COLO829 (cell line): ENCODE measurements at regions not wholly inside any gene's neighbourhood (a gene's known extent, or its start where the extent isn't known, plus 50 kb on each side); places are given as distances from the start of the nearest gene placed in this dataset.
"Not testable (repeated sequence)": the region's sequence is repeated elsewhere in the genome, so short reads cannot be mapped to it uniquely, and the experiment has no call there.

Experiments
- DNase-seq: peaks from one replicate; pipeline ENCODE4 v3.0.0; 2012; ENCODE audit warnings: low spot score

DNA sequence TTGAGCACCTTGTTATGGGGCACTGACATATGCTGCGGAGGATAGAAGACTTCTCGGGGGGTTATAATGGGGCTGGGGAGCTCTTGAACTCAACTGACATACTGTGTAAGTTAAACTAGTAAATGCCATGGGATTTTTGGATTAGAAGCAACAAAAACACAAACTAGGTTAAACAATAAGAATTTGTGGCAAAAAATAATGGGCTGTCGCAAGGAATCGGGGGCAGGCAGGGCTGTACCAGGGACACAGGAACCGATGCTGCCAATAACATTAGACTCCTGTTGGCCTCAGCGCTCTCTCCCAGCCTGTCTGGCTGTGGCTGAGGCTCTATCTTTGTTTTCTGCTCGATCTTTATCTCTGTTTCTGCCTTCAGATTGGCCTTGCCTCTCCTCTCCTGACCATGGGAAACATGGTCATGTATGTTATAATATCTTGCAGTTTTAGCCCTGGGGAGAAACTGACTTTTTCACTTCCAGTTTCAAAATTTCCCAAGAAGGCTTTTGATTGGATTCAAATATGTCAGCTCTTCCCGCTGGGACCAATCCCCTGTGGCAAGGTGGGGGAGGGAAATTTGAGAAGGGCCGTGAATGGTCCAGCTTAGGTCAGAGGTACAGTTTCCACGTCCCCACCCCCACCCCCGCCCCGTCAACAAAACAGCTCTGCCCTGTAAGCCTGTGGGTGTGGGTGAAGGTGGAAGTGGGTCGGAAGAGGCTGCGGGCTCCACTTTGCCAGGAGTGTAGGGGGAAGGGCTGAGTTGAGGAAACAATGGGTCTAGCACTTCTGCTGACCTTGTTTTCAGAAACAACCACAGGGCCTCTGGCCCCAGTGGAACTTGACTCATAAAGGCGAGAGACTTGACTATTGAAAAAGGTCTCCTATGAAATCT is 161.1 kb upstream of the TBL1XR1 start:
- peak; percentile 93 for DNase-seq

DNA sequence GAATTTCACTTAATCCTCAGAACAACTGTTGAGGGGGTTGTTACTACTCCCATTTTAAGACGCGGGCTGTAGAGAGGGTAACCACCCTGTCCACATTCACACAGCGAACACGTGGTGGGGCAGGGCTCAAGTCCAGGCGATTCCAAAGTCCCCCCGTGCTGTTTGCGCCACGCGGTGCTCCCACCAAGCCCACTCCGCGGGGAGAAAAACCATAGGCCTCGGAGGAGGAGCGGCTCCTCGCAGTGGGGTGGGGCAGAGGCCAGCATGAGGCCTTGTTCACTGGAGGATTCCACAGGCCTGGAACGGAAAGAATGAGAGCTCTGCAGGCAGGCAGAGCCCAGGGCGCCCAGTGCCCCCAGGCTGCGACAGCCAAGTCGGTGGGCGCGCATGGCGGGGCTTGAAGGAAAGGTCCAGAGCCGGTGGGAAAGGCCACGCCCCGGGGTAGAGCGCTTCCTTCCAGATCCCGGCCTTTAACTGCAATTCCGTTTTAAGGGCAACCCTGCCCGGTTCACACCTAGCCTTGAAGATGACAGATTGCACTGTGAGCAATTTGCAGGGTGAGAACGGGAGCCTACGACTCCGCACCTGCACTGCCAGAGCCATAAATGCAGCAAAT is 161.8 kb upstream of the TBL1XR1 start:
- no peak for DNase-seq

DNA sequence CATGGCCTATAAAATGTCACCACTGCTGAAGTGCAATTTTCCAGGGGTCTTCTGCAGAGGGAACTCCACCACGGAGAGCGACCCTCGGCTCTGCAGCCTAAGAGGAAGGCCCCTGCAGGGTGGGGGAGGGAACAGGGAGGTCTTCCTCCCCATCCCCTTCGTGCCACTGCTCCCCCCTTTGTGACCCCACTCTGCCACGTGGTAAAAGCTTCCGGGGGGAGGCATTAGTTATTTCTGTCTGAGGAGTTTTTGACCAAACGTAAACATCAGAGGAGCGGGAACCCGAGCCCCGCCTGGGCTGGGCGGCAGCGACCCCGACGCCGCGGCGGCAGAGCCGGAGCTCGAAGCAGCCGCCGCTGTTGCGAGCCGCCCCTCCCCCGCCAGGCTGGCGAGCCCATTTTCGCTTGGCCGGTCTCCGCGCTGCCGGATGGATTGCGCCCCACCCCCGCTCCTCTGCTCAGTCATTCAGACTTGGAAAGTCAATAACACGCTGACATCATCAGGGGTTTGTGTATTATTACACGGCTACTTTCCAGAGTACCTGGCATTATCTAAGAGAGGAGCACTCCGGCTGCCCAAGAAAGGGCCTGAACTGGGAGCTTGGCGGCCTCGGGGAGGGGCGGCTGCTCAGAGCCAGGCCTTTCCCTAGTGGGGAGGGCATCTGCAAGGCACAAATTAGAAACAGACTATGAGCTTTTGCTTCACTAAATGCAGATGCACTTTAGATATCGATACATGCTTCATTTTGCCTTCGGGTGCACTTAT is 162.5 kb upstream of the TBL1XR1 start:
- peak; percentile 98 for DNase-seq

DNA sequence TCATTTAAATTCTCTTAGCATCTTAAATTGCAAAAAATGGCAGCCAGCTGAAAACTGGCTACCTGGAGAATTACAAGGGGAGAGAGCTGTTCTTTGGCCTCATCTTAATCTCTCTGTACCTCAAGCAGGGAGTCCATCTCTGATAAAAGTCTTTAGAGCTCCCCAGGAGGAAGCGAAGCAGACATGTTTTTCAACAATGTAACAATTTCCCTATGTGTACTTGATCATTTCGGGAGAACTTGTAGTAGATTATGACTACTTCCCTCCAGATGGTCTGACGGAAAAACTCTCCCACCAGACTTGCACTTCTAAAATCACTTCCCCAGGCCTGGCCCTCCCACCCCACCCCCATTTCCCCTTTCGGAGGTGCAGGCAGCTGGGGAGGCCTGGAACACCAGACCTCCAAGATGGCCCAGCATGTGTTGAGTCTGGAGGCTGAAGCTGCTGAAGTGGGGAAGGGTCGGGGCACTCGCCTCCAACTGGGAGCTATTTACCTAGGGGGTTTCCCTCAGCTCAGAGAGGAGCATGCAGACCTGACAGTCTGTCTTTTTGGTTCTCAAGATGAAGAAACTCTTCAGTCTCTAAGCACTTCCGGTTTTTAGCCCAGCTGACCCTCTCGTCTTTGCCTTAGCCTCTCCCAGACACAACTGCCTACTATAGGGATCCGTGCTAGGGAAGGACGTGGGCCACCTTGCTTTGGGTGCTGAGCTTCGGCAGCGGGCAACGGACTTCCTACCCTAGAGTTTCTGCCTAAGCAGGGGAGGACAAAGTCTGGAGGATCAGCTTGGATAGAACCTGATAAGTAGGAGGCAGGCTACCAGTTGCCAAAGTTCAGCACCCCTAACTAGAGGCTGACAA is 164.0 kb upstream of the TBL1XR1 start:
- DNase-seq: no peak

- DNase-seq: no peak
Measured at GRCh38 chr3:177362626-177363025, 165.3 kb upstream of the TBL1XR1 start.

DNA sequence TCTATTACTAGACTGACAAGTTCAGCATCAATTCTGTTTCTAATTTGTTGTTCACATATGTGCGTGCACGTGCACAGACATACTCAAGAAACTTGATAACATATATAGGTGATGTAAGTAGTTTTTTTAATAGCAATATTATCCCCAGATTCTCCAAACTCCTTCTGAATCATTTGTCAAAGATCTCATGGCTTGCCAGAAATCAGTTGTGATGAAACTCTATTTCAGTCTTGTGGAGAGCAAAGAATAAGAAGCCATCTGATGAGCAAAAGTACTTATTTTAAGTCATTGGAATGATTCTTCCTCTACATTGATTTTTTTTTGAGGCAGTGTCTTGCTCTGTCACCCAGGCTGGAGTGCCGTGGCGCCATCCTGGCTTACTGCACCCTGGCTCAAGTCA is 167.0 kb upstream of the TBL1XR1 start:
- no peak for DNase-seq

GRCh38 chr3:177365294-177365693 is 168.0 kb upstream of the TBL1XR1 start:
- DNase-seq: not testable (repeated sequence)

GRCh38 chr3:177367788-177368187 is 170.5 kb upstream of the TBL1XR1 start:
- no peak for DNase-seq

DNA sequence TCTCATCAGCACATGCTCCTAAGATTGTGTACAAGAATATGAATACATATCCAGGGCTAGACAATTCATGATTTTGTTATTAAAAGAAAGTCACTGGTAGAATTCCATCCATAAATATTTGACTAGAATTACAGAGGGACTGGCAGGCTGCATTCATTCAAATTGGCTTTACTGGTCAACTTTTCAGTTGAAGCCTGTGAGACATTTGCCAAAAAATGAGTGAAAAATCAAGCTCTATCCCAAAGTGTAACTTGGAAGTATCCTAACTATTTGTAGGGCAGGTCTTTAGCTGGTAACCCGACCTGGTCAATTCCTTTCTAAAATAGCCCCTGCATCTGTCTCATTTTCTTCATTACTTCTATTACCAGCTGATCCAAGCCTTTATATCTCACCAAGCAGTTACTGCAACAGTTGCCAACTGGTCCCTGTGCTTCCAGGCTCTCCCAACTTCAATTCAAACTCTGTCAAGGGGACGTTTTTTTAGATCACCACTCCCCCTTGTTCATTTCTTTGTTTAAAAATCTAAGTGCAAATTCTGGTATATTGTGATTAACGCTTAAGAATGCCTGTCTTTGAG is 173.1 kb upstream of the TBL1XR1 start:
- DNase-seq: no peak

DNA sequence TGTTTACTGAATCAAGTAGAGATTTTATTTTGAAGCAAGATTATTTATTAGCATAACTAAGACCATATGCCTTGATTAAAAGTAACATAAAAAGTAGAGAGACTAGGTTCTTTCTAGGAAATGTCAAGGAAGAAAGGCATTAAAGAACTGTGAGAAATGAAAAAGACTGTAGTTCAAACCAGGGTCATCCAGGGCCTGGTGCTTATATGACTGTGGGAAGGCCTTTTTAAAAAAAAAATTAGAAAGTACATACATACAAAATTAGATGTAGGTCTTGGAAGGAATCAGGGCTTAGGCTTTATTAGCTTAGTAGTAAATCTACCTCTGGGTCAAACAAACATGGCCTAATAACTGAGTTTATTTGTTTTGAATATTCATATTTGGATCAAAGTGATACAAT is 173.9 kb upstream of the TBL1XR1 start:
- no peak for DNase-seq

- DNase-seq: no peak
Measured at GRCh38 chr3:177371888-177372287, 174.6 kb upstream of the TBL1XR1 start.

GRCh38 chr3:177374323-177374722 is 177.0 kb upstream of the TBL1XR1 start:
- DNase-seq: no peak

- no peak for DNase-seq
Measured at GRCh38 chr3:177375316-177375715, 178.0 kb upstream of the TBL1XR1 start.

- DNase-seq: no peak
Measured at GRCh38 chr3:177377166-177377565, 179.9 kb upstream of the TBL1XR1 start.

DNA sequence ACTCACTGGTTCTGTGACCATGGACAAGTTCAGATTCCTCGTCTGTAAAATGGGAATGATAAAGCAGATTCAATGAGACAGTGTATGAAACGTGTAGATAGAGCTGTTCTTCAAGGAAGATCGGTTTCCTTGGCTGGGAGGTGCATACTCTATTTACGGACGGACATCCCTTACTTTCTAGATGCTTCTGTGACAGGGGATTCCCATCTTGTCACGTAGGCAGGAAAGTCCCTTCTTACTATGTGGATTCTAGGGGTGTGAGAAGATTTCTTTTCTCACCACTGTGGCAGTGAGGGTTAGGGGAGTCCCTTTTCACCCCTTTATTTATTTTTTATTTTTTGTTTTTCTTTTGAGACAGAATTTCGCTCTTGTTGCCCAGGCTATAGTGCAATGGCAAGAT is 180.9 kb upstream of the TBL1XR1 start:
- no peak for DNase-seq

DNA sequence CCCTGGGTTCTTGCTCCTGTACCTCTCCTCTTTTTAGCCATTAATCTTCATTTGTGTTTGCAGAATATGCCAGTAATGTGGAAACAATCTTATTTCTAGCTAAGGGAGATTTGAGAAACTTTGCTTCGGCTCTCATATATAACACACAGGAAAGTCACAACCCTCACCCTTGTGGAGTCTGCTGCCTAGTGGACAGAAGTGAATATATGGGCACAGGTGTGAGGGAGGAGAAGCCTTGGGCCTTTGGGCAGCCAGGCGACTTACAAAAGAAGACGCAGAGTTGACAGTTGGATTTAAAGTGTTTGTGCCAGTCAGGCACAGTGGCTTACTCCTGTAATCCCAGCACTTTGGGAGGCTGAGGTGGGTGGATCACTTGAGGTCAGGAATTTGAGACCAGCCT is 181.8 kb upstream of the TBL1XR1 start:
- no peak for DNase-seq

- no peak for DNase-seq
Measured at GRCh38 chr3:177381070-177381469, 183.8 kb upstream of the TBL1XR1 start.

DNA sequence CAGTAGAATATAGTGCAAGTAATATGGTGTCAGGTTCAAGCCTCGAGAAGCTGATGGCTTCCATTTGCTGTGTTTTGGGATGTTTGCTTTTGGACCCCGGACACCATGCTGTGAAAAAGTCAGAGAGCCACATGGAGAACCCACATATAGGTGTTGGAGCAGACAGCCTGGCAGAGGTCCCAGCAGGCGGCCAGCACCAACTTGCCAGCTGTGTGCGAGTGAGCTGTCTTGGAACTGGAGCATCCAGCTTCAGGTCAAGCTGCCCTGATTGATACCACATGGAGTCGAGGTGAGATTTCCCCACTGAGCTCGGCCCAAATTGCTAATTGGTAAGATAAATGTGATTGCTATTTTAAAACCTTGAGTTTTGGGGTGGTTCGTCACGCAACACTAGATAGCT is 185.7 kb upstream of the TBL1XR1 start:
- DNase-seq: no peak

DNA sequence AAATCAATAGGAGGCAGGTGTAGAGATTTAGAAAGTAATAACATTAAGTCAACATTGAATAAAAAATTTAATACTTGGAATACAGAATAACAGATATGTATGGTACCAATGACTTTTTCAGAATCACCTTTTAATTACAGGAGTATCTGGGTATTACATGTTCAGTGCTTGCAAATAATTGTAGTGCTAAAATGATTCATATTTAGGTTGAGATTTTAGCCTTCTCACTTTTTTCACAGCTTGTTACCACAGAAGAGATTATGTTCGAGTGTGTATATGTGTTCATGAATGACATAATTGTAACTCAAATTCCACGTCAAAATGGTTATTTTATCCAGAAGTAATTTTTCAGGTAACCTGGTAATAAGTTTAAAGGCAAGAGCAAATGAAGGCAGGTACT is 187.9 kb upstream of the TBL1XR1 start:
- no peak for DNase-seq

DNA sequence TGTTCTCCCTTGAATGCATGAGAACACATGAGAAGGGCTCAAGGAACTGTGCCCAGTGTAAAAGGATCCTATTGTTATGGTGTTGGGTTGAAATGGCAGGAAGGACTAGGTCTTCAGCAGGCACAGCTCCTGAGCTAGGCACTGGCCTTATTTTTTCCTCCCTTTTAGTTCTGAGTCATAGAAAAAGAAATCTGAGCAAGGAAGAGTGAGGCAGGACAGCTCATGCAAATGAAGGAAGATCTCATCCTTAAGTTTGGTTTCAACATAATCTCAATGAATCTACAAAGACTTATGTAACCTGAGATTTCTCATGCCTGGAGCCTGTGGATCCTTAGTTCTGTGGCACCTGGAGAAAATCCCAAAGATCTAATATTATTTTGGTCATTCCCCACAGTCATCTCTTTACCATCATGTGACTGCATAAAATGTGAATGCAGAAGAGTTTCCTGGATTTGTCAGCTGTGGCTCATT is 188.6 kb upstream of the TBL1XR1 start:
- DNase-seq: peak; percentile 48

- no peak for DNase-seq
Measured at GRCh38 chr3:177388209-177388608, 190.9 kb upstream of the TBL1XR1 start.
